T47D (cell line): ENCODE measurements at regions not wholly inside any gene's neighbourhood (a gene's known extent, or its start where the extent isn't known, plus 50 kb on each side); places are given as distances from the start of the nearest gene placed in this dataset.
A peak's percentile ranks its signal among the peaks of the same experiment; 100 is the strongest.

Experiments
- DNase-seq, 2 experiments: peaks; one replicate each; pipeline versions ENCODE4 v3.0.0 to v3.0.0-alpha.2; 2011 to 2012; ENCODE audit warnings: low read depth in 1 of 2, low spot score in 1 of 2
- JUND ChIP-seq: IDR thresholded peaks from 2 replicates; pipeline ENCODE4 v1.6.1; 2012; ENCODE audit warnings: low read depth
- in situ Hi-C: cut with HindIII; loops from 2 replicates; pipeline ENCODE4 v1.10.0; 2016; ENCODE audit warnings: low sequenced_read_pairs, low pct_unique_long_range_greater_than_20kb

DNA sequence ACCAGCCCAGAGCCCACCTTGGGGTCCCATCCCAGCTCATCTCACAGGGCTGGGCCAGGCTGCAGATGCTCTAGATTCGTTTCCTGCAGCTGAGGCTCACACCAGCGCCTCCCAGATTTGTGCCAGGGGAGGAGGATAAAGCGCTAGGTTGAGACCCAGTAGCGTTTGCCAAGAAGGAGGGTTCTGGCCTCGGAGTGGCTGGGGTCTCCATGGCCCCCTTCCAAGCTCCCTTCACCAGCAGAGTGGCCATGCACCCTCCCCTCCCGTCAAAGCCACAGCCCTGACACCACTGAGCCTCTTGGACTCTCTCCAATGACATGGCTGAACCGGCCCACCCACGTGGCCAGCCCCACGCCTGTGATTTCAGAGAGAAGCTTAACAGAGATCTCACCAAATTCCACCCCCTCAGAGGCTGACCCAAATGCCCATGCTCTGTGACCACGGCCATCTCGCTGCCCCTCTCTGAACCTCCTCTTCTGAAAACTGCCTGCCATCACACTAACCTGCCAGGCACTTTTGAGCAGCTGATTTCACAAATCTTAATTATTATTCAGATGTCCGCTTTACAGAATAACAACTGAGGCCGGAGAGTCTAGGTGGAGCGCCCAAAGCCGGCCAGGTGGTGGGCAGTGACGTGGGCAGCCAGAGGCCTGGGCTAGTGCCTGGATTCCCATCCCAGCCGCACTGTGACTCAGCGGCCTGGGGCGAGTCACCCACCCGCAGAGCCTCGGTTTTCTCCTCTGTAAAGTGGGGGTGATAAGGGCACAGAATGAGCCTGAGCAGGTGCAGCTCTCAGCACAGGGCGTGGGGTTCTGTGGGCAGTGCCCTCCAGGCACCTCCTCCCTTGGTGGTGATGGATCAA is 155.7 kb downstream of the C9orf50 start:
- in situ Hi-C loops: no loop called here
- TF ChIP-seq JUND: no peak
- no peak for DNase-seq

DNA sequence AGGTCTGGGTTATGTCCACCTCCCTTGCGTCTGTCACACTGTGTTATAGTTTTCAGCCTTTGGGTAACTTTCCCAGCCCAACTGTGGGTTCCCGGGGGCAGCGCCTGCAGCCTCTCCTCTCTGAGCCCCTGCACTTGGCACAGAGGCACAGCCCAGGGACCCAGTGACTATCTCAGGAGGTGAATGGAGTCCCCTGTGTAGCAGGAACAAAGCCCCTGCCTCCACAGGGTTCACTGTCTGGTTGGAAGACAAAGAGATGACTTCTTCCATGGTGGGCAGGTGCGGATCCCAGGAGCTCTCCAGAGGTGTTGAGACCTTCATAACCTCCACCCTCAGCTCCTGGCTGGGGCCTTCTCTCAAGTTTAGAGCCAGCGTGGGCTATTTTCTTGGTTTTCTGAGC is 156.9 kb downstream of the C9orf50 start:
- TF ChIP-seq JUND: no peak
- DNase-seq: no peak
- in situ Hi-C loops: no loop called here

DNA sequence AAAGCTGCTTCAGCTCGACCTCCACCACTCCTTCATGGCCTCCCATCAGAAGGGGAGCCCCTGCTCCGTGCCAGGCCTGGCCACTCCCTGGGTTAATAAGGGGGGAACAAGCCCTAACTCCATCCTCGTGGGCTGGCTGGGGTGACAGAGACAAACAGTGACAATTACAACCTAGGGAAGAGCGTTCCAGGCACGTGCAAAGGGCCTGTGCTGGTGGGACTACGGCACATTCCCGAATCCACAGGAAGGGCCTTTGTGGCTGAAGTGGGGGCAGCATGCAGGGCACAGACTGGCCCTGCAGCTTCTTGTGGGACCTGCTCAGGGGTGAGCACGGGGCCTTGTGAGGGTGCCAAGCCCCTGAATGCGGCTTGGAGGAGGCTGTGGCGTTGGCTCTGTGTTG is 157.4 kb downstream of the C9orf50 start:
- no peak for TF ChIP-seq JUND
- in situ Hi-C loops: no loop called here
- DNase-seq: no peak

GRCh38 chr9:129462360-129462759 is 158.5 kb downstream of the C9orf50 start:
- in situ Hi-C loops: no loop called here
- TF ChIP-seq JUND: no peak
- DNase-seq: no peak

- peak; percentile 83 to 91 for DNase-seq
- in situ Hi-C loops: no loop called here
- TF ChIP-seq JUND: no peak
Observed at GRCh38 chr9:129460323-129461261, 160.3 kb downstream of the C9orf50 start.

DNA sequence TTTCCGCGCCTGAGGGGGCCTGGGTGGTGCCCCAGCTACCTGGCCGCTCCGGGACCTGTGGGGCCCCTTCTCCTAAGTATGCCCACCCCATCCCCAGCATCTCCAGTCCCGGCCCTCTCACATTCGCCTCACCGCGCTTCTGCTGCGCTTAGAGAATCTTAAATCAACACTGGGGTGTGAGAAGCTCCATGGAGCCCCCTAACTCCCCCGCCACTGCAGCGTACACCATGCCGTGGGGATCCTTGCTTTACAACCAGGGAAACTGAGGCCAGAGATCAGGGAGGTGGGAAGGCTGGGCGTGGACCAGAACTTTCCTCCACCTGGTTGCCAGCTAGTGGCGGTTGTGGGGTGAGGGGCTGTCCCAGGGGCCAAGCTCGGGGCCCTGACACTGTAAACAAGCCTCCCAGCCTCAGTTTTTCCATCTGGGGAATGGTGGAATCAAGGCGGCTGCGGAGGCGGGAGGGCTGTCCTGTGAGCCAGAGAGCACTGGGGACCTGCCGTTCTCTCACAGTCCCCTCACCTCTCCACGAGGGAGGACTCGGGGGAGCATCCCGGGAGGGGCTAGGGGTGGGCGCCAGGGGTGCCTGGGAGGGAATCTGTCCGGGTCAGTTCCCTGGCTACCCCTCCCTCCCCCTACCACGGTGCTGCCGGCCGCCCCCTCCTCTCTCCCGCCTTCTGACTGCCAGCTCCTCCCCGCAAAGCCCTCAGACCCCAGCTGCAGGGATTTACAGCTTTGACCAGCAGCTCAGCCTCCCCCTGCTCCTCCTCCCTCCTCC is 161.2 kb downstream of the C9orf50 start:
- no peak for DNase-seq
- no peak for TF ChIP-seq JUND
- in situ Hi-C loops: no loop called here

- no peak for DNase-seq
- TF ChIP-seq JUND: no peak
Observed at GRCh38 chr9:129458663-129459546, 162.0 kb downstream of the C9orf50 start.

DNA sequence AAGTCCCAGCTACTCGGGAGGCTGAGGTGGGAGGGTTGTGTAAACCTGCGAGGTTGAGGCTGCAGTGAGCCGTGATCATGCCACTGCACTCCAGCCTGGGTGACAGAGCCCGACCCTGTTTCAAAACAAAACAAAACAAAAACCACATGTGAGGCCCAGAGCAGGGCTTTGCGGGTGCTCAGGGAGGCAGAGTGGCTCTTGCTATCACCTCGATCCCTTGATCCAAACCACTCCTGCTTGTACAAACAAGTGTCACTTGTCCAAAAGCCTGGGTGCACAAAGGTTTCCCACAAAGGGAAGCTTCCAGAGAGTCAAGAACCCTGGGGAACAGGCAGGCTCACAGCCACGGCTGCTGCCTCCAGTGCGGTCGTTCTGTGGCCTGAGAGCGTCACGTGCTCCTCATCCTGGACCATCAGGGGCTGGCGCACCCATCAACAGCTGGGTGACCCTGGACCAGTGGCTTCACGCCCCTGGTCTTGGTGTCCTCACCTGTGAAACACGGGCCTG is 162.7 kb downstream of the C9orf50 start:
- TF ChIP-seq JUND: no peak
- no peak for DNase-seq
- in situ Hi-C loops: no loop called here

More at GRCh38 chr9:129458663-129459546, 162.0 kb downstream of the C9orf50 start:
- in situ Hi-C loops: no loop called here

DNA sequence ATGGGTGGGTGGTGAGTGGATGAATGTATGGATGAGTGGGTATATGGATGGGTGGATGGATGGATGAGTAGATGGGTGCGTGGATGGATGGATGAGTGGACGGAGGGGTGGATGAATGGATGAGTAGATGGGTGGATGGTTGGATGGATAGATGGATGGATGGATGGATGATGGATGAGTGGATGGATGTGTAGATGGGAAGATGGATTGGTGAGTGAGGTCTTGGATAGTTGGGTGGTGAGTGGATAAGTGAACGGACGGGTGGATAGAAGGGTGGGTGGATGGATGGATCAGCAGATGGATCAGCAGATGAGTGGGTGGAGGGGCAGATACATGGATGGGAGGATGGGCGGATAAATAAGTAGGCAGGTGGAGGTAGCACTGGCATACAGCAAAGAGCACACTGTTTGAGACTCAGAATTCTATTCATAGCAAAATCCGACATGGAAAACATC is 163.5 kb downstream of the C9orf50 start:
- in situ Hi-C loops: no loop called here
- DNase-seq: no peak
- TF ChIP-seq JUND: no peak

DNA sequence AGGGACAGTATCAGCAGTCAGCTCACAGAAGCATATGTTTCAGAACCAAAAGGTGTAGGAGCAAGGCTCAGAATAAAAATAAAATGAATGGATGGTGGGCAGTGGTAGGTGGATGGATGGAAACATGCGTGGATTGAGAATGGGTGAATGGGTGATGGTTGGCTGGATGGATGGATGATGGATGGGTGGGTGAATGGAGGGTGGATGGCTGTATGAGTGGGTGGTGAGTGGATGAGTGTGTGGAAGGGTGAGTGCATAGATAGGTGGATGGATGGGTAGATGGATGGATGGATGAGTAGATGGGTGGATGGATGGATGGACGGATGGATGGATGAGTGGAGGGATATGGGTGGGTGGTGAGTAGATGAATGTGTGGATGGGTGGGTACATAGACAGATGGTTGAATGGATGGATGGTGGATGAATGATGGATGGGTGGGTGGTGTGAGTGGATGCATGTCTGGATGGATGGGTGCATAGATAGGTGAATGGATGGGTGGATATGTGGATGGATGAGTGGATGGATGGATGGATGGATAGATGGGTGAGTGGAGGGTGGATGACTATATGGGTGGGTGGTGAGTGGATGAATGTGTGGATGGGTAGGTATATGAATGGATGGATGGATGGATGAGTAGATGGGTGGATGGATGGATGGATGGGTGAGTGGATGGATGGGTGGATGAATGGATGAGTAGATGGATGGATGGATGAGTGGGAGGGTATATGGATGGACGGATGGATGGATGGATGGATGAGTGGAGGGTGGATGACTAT is 164.2 kb downstream of the C9orf50 start:
- in situ Hi-C loops: no loop called here
- no peak for DNase-seq

More for the DNA sequence above, 164.2 kb downstream of the C9orf50 start:
- TF ChIP-seq JUND: no peak
